GM18873 (cell line): ENCODE measurements at regions not wholly inside any gene's neighbourhood (a gene's known extent, or its start where the extent isn't known, plus 50 kb on each side); places are given as distances from the start of the nearest gene placed in this dataset.

Experiments used
- ATAC-seq: cut with Tn5 transposase; IDR thresholded peaks from one replicate; pipeline ENCODE4 v1.9.1; 2021; ENCODE audit warnings: mild to moderate bottlenecking, moderate library complexity, moderate number of reproducible peaks; ENCODE audit not compliant: unreplicated experiment, low FRiP score

- no peak for ATAC-seq
Measured at GRCh38 chr4:36492590-36492989, 211.2 kb downstream of the DTHD1 start.

- ATAC-seq = no peak
Measured at GRCh38 chr4:36493251-36493650, 211.8 kb downstream of the DTHD1 start.

- ATAC-seq = no peak
Measured at GRCh38 chr4:36494016-36494415, 212.6 kb downstream of the DTHD1 start.

GRCh38 chr4:36494747-36495146 is 213.3 kb downstream of the DTHD1 start:
- ATAC-seq = no peak

- no peak for ATAC-seq
Measured at GRCh38 chr4:36502350-36502749, 220.9 kb downstream of the DTHD1 start.

- ATAC-seq = no peak
Measured at GRCh38 chr4:36508394-36508793, 227.0 kb downstream of the DTHD1 start.

DNA sequence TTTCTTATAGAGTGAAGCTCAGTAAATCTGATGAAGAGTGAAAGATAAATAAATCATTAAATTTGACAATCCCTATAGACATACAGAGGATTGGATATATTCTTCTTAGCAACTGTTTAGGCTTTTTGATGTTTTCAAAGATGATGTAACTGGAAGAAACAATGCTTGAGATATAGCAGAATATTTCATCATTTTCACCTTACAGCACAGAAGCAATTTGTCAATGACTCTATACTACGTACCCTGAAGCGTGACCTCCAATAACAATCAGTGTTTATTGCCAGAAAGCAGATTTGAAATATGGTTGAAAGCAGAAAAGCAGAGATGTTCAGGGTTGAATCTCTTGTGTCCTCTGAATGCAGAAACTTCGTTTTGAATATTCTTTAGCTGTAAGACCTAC is 228.4 kb downstream of the DTHD1 start:
- no peak for ATAC-seq

DNA sequence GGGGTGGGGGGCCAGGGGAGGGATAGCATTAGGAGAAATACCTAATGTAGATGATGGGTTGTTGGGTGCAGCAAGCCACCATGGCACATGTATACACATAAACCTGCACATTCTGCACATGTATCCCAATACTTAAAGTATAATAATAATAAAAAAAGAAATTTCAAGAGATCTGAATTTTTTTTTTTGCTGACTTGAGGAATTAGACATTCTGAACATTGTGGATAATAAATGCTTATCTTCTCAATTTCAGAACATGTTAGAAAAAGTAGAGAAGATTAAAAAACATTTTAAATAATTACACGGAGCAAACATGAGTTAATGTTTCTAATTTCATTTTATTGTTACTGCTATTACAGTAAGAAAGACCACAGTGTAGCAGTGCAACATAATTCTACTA is 230.4 kb downstream of the DTHD1 start:
- ATAC-seq = no peak

- ATAC-seq = no peak
Measured at GRCh38 chr4:36516522-36517095, 235.2 kb downstream of the DTHD1 start.

DNA sequence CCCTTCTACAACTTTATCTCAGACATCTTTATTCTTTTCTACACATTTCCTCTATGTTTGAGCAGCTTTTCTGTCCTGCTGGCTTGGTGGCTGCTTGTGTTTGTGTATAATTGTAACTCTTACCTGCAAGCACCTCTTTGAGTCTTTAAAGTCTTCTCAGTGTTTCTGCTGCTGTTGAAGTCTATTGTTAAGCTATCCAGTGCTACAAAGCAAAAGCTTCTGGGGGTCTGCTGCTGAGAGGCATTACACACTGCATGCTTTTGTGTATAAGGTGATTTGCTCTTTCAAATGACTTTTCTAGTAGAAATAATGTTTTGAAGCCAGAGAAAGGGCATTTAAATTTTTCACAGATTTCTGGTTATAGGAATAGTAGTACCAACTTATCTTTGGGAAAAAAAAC is 241.8 kb downstream of the DTHD1 start:
- no peak for ATAC-seq

DNA sequence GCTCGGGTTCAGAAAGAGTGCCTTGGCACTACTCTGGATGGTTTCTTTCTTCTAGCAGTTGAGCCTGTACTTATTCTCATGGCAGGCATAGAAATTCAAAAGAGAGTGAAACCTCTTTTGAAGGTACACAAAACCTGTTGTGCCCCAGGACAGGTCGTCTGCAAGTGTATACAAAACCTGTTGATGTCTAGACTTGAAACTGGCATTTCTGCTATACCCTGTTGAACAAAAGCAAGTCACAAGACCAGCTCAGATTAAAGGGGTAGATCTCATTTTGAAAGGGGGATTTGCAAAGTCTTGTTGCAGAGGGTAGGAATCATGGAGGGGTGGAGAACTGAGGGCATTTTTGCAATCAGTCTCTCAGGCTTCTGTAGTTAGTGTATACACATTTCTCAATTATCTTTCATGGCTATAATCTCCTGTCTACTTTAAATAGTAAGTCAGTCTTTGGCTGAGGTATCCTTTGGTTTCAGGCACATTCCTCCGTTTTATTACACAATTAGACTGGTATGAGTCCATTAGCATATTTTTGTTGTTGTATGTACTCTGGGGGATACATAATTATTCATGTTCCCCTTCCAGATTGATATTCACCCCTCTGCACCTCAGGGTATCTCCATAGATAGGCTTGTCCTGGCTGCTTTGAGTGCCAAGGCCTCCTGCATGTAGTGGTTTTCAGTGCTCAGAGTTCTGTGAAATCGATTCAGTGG is 251.4 kb downstream of the DTHD1 start:
- ATAC-seq = no peak

- ATAC-seq = no peak
Measured at GRCh38 chr4:36533944-36534343, 252.5 kb downstream of the DTHD1 start.

DNA sequence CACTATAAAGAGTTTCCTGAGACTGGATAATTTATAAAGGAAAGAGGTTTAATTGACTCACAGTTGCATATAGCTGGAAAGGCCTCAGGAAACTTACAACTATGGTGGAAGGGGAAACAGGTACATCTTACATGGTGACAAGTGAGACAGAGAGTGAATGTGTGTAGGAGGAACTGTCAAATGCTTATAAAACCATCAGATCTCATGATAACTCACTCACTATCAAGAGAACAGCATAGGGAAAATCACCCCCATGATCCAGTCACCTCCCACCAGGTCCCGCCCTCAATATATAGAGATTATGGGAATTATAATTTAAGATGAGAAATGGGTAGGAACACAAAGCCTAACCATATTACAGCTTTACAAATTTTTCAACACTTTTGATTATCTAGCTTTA is 266.0 kb downstream of the DTHD1 start:
- no peak for ATAC-seq

DNA sequence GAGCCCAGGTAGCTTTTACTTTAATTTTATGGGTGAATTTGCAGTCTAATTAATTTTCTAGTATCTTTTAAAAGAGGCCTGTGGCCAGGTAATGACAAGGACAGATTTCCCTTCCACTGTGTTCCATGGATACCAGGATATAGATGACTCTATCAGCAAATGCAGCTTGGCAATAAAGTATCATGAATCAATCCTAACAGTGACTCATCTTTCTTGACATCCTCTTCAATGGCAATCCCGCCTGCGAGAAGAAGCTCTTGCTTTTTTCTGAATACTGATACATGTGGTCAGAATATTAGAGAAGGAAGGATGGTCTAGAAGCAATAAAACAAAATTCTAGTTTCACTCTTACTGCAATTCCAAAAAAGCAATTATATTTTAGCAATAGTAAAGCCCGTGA is 267.8 kb downstream of the DTHD1 start:
- ATAC-seq = no peak

DNA sequence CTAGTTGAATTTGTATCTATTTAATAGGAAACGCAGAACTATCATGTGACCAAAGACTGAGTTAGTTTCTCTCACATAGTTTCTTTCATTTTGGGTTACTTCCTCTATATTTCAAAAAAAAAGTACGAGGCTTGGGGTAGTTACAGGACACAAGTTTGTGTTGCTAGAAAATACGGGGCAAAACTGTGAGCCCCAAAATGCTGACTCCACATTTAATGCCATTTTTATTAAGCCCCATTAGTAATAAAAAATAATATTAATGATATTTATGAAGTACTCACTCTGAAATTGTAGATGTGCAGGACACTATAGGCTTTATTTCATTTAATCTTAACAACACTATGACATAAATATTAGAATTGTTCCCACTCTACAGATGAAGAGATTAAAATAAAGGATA is 268.6 kb downstream of the DTHD1 start:
- no peak for ATAC-seq

DNA sequence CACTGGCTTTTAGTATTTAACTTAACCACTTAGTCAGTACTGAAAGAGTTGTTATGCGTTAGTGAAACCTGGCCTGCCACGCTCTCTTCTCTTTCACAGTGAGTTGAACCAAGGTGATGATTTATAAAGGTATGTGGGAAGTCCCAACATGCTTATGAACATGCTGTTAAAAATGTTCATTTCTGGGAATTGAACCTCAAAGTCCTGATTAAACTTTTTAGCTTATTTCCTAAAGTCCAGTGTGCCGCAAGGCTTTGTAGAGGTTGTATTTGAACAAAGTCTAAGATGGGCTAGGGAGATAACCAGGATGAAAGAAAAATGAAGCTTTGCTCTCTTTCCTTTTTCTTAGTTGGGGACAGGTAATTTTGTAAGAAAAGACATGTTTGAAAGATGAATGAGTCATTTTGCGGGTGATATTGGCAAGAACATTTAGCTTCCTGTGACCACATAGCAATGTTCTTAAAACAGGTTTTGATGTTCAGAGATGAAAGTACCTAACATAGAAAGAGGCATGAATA is 270.3 kb downstream of the DTHD1 start:
- ATAC-seq = peak; percentile 95

DNA sequence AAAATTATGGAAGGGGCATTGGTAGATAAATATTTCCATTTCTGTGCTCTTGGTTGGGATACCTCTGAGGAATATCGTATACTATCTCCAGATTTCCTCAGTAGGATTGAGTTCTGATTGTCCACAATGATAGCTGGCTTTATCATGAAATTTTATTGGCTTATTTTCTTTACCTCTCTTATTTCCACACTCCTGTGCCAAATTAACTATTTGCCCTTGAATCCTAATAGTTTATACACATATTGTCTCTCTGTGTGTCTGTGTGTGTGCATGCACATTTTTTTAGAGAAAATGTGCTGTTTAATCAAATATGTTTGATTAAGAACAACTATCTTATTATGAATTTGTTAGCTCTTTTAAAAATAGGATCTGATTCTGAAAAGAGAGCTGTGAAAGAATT is 271.6 kb downstream of the DTHD1 start:
- no peak for ATAC-seq

GRCh38 chr4:36553453-36553852 is 272.0 kb downstream of the DTHD1 start:
- no peak for ATAC-seq

GRCh38 chr4:36556984-36557383 is 275.6 kb downstream of the DTHD1 start:
- ATAC-seq = no peak

- ATAC-seq = no peak
Measured at GRCh38 chr4:36568575-36568974, 287.2 kb downstream of the DTHD1 start.

GRCh38 chr4:36573441-36573840 is 292.0 kb downstream of the DTHD1 start:
- no peak for ATAC-seq

GRCh38 chr4:36574816-36575215 is 293.4 kb downstream of the DTHD1 start:
- no peak for ATAC-seq
